BJ (cell line): ENCODE measurements at regions not wholly inside any gene's neighbourhood (a gene's known extent, or its start where the extent isn't known, plus 50 kb on each side); places are given as distances from the start of the nearest gene placed in this dataset.

Experiments
- CTCF ChIA-PET: fragments of 350-600 bp; formaldehyde crosslinking; extraction: SDS; loops from one replicate; lab custom pipeline; 2021; ENCODE audit warnings: antibody characterized with exemption, inconsistent platforms; lab: Yijun Ruan, JAX
- POLR2A ChIA-PET: fragments of 300-600 bp; sonication (Branson Sonifier 250); formaldehyde crosslinking; extraction: SDS; loops from one replicate; lab custom pipeline; 2021; ENCODE audit warnings: antibody characterized with exemption; lab: Charles Lee
- DNase-seq: peaks from one replicate; pipeline ENCODE4 v3.0.0-alpha.2; 2011; ENCODE audit warnings: low read depth
- H3K27me3 ChIP-seq: 2 replicates; pipeline ENCODE4 v1.6.0; 2011; ENCODE audit warnings: low read length; ENCODE audit not compliant: control insufficient read depth, insufficient read depth
- H3K36me3 ChIP-seq: 2 replicates; pipeline ENCODE4 v1.5.1; 2011; ENCODE audit warnings: low read length; ENCODE audit not compliant: control insufficient read depth, insufficient read depth
- H3K4me3 ChIP-seq: 2 replicates; pipeline ENCODE4 v1.5.1; 2011; ENCODE audit warnings: low read depth, mild to moderate bottlenecking, control low read depth, low read length
- TF ChIP-seq, protein P1 (sequence below): IDR thresholded peaks from 2 replicates; pipeline ENCODE4 v1.5.1; 2011; ENCODE audit warnings: low read depth, mild to moderate bottlenecking, control low read depth, inconsistent platforms, low read length, moderate library complexity; ENCODE audit not compliant: insufficient read depth

DNA sequence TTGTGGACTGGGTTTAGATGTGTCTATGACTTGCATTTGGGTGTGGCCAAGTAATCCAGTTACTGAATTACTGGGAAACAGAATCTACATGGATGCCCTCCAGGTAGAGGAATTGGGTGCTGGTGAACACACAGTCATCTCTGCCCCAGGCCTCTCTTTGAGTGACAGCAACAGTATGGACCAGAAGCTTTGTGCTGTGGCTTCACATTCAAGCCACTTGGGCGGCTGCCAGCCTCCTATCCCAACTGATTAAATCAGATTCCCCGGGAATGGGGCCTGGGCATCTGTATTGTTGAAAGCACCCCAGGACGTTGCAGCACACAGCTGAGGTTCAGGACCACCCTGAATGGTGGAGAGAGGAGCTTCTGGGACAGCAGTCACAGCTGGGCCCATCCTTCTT is 144.6 kb downstream of the DHX35 start:
- POLR2A ChIA-PET: no interaction called here
- Histone ChIP-seq H3K27me3 (no peaks in the 10 kb centered on the region), H3K36me3 (no peaks in the 10 kb centered on the region), H3K4me3 (no peak overlapping the region)
- CTCF ChIA-PET: interaction anchor here (1.6 kb wide), 1 partner anchor 24 kb away, joined by 6 read pairs; no protein-coding TSS in a partner anchor
- no peak for DNase-seq
- TF ChIP-seq, protein P1, sequence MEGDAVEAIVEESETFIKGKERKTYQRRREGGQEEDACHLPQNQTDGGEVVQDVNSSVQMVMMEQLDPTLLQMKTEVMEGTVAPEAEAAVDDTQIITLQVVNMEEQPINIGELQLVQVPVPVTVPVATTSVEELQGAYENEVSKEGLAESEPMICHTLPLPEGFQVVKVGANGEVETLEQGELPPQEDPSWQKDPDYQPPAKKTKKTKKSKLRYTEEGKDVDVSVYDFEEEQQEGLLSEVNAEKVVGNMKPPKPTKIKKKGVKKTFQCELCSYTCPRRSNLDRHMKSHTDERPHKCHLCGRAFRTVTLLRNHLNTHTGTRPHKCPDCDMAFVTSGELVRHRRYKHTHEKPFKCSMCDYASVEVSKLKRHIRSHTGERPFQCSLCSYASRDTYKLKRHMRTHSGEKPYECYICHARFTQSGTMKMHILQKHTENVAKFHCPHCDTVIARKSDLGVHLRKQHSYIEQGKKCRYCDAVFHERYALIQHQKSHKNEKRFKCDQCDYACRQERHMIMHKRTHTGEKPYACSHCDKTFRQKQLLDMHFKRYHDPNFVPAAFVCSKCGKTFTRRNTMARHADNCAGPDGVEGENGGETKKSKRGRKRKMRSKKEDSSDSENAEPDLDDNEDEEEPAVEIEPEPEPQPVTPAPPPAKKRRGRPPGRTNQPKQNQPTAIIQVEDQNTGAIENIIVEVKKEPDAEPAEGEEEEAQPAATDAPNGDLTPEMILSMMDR: no peak

DNA sequence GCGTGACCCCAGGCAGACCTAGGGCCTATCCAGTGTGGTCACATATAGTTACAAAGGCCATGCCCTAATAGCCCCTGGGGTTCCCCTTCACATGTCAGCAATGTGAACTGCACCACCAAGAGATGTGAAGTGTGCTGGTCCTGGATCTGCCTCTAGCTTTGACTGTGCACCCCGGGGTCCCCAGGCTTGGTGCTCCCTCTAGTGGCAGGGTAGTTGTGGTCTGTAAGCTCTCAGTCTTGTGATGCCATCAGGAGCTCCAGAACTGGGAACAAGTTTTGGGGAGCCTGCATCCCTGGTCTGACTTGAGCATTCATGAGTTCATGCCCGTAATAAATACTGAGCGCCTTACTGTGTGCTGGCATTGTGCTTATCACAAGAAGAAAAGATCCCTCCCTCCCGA is 143.4 kb downstream of the DHX35 start:
- H3K27me3 ChIP-seq: no peaks in the 10 kb centered on the region
- TF ChIP-seq, protein P1: no peak
- POLR2A ChIA-PET: no interaction called here
- H3K4me3 ChIP-seq: no peak overlapping the region
- CTCF ChIA-PET: interaction anchor here (1.2 to 2.1 kb wide), 3 partner anchors 23 to 55 kb away, joined by 3 to 6 read pairs (median 5); no protein-coding TSS in a partner anchor
- DNase-seq: no peak
- no peaks in the 10 kb centered on the region for H3K36me3 ChIP-seq

DNA sequence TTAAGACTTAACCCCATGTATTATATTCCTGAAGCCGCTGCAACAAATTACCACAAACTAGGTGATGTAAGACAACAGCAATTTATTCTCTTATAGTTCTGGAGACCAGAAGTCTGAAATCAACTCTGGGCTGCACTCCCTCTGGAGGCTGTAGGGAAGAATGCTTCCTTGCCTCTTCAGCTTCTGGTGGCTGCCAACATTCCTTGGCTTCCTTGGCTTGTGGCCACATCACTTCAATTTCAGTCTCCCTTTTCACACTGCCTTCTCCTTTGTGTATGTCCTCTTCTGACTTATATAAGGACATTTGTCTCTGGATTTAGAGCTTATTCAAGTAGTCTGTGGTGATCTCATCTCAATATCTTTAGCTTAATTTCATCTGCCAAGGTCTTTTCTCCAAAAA is 141.6 kb downstream of the DHX35 start:
- no peak for DNase-seq
- H3K4me3 ChIP-seq: no peak overlapping the region
- TF ChIP-seq, protein P1: no peak
- ChIA-PET CTCF (interaction anchor here (0.6 to 1.2 kb wide), 3 partner anchors 9 to 161 kb away, joined by 3 to 4 read pairs (median 3); no protein-coding TSS in a partner anchor), POLR2A (no interaction called here)
- H3K36me3 ChIP-seq: no peaks in the 10 kb centered on the region
- H3K27me3 ChIP-seq: peaks cover 2% of the 10 kb centered on the region; the same call in 1 of the 2 replicates

DNA sequence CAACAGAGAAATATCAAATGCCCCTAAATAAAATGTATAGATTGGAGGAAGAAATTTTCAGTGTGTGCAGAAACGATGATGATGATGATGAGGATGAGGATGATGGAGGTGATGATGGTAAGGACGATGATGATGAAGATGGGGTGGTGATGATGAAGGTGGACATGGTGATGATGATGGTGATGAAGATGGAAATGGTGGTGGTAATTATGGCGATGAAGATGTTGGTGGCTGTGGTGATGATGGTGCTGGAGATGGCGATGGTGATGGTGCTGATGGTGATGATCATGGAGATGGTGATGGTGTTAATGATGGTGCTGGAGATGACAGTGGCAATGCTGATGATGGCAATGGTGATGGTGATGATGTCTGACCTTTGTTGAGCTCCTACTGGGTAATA is 141.2 kb downstream of the DHX35 start:
- DNase-seq: no peak
- TF ChIP-seq, protein P1: no peak
- Histone ChIP-seq H3K36me3 (no peaks in the 10 kb centered on the region), H3K27me3 (peaks cover 3% of the 10 kb centered on the region), H3K4me3 (no peak overlapping the region)
- ChIA-PET CTCF (interaction anchor here (0.6 to 1.2 kb wide), 2 partner anchors 53 to 162 kb away, joined by 3 read pairs; no protein-coding TSS in a partner anchor), POLR2A (no interaction called here)

DNA sequence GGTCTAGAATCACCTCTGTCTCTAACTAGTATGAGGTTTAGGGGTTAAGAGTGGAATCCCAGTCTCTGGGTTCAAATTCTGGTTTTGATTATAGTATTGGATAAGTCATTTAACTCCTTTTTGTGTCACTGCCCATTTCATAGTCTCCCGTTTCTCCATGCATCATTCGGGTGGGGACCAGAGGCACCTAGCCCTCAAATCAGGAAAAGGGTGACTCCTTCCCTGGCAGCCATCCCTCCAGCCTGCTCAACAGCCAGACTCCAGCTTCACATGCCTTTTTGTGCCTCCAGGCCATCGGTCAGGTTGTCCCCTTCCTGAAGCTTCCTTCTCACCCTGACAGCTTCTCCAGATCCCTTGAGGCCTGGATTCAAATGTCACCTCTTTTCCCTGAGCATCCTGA is 139.8 kb downstream of the DHX35 start:
- TF ChIP-seq, protein P1: no peak
- ChIA-PET CTCF (no interaction called here), POLR2A (no interaction called here)
- Histone ChIP-seq H3K4me3 (no peak overlapping the region), H3K27me3 (peaks cover 3% of the 10 kb centered on the region), H3K36me3 (no peaks in the 10 kb centered on the region)
- DNase-seq: no peak
